ENCODE measurements at regions not wholly inside any gene's neighbourhood (a gene's known extent, or its start where the extent isn't known, plus 50 kb on each side); places are given as distances from the start of the nearest gene placed in this dataset.

- TF ChIP-seq CTCF (IDR thresholded peaks at IDR 0.05): no peak
- TF ChIP-seq POLR2AphosphoS5 (IDR thresholded peaks at IDR 0.05): no peak
- TF ChIP-seq POLR2A (IDR thresholded peaks at IDR 0.05): no peak
- no peak for TF ChIP-seq EP300 (IDR thresholded peaks at IDR 0.05)
- ATAC-seq (ENCODE audit: low FRiP score in 2 of 2) (no peak), DNase-seq (no peak)
- H3K27ac ChIP-seq: no peak overlapping the region
- no peaks in the 10 kb centered on the region for H3K4me1 ChIP-seq
- H3K9me3 ChIP-seq: no peaks in the 10 kb centered on the region
- no peaks in the 10 kb centered on the region for H3K36me3 ChIP-seq
- 94 to 100% methylated on average over 1 of the region's 1 CpG for WGBS, 2 donors
- no peaks in the 10 kb centered on the region for H3K27me3 ChIP-seq
- H3K4me3 ChIP-seq: no peak overlapping the region
These were observed 1053.2 kb downstream of the SLITRK1 start for GRCh38 chr13:82829040-82829439.

- no peak overlapping the region for H3K4me3 ChIP-seq
- H3K27ac ChIP-seq: no peak overlapping the region
- DNase-seq: no peak
- H3K9me3 ChIP-seq: no peaks in the 10 kb centered on the region
- no peak for ATAC-seq (ENCODE audit: low FRiP score in 2 of 2)
- H3K36me3 ChIP-seq: no peaks in the 10 kb centered on the region
- H3K27me3 ChIP-seq: no peaks in the 10 kb centered on the region
- H3K4me1 ChIP-seq: no peaks in the 10 kb centered on the region
- TF ChIP-seq EP300 (IDR thresholded peaks at IDR 0.05): no peak
- no peak for TF ChIP-seq CTCF (IDR thresholded peaks at IDR 0.05)
- TF ChIP-seq POLR2AphosphoS5 (IDR thresholded peaks at IDR 0.05): no peak
- TF ChIP-seq POLR2A (IDR thresholded peaks at IDR 0.05): no peak
These were observed 1054.5 kb downstream of the SLITRK1 start for GRCh38 chr13:82827724-82828123.

- Histone ChIP-seq H3K36me3 (no peaks in the 10 kb centered on the region), H3K27ac (no peak overlapping the region), H3K4me3 (no peak overlapping the region), H3K27me3 (no peaks in the 10 kb centered on the region), H3K9me3 (no peaks in the 10 kb centered on the region), H3K4me1 (no peaks in the 10 kb centered on the region)
- 88 to 94% methylated on average over 10 of the region's 10 CpGs for WGBS, 2 donors
- no peak for ATAC-seq (ENCODE audit: low FRiP score in 2 of 2)
- peak in 1 of 2 donors; percentile 32 for DNase-seq
- TF ChIP-seq POLR2AphosphoS5 (IDR thresholded peaks at IDR 0.05): no peak
- TF ChIP-seq CTCF (IDR thresholded peaks at IDR 0.05): no peak
- no peak for TF ChIP-seq EP300 (IDR thresholded peaks at IDR 0.05)
These were observed 1059.3 kb downstream of the SLITRK1 start for GRCh38 chr13:82822935-82823334.

- 75 to 81% methylated on average over 3 of the region's 3 CpGs for WGBS, 2 donors
These were observed 1065.1 kb downstream of the SLITRK1 start for GRCh38 chr13:82817133-82817532.

More at GRCh38 chr13:82817133-82817532, 1065.1 kb downstream of the SLITRK1 start:
- DNase-seq: no peak
- no peak for TF ChIP-seq EP300 (IDR thresholded peaks at IDR 0.05)
- TF ChIP-seq POLR2AphosphoS5 (IDR thresholded peaks at IDR 0.05): no peak
- no peak for TF ChIP-seq POLR2A (IDR thresholded peaks at IDR 0.05)
- TF ChIP-seq CTCF (IDR thresholded peaks at IDR 0.05): no peak
- Histone ChIP-seq H3K4me1 (no peaks in the 10 kb centered on the region), H3K27me3 (no peaks in the 10 kb centered on the region), H3K9me3 (peaks cover 0 to 6% (median 1%) of the 10 kb centered on the region in 4 donors), H3K4me3 (no peak overlapping the region), H3K36me3 (no peaks in the 10 kb centered on the region), H3K27ac (no peak overlapping the region)
- ATAC-seq (ENCODE audit: low FRiP score in 2 of 2): no peak

All from upper lobe of left lung (tissue), 6 donors.